Activated CD4-positive, CD25-positive, alpha-beta regulatory T cell treated with anti-CD3 and anti-CD28 coated beads, Interleukin-2, amount 50 U/mL, for 72 hours (primary cell): ENCODE measurements at regions not wholly inside any gene's neighbourhood (a gene's known extent, or its start where the extent isn't known, plus 50 kb on each side); places are given as distances from the start of the nearest gene placed in this dataset.

Experiments used
- DNase-seq: peaks from one replicate; pipeline ENCODE4 v3.0.0; 2021

DNA sequence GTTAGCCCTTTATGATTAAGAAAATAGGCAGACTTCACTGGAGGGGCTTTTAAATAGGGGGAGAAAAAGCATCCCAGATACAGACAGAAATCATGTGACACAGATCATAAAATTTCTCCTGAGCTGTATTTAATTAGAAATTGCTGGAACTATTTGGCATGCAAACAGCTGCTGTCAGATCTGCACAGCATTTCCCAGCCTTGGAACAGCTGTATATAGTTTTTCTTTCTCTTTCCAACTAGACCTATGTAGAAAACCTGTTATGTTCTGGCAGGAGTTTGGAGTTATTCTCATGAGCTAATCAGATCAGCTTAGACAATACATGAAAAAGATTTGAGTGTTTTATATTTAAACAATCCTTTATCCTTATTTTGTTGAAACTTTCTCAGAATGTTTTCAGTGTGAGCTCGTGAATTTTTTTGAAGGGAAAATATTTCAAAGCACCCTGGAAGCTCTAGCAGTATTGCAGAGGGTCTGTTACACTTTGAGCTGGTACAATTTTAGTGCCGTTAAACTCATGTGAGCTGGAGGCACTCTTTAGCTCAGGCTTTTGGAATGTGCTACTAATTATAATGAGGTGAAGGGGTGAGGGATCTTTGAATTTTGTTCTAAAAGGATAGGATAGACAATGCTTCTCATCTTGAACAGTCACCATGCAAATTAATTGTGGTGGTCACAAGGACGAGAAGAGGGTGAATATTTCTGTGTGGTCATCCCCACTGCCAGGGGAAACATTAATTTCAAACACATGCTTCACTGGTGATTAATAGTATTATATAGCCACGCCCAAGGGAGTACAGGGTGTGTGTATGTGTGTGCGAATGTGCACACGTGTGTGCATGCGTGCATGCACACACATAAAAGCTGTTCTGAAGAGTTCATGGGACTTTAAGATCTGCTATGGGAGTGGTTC, 239.4 kb upstream of the FBXL7 start:
- no peak for DNase-seq

GRCh38 chr5:15256485-15256884, 243.5 kb upstream of the FBXL7 start:
- DNase-seq, result no peak

DNA sequence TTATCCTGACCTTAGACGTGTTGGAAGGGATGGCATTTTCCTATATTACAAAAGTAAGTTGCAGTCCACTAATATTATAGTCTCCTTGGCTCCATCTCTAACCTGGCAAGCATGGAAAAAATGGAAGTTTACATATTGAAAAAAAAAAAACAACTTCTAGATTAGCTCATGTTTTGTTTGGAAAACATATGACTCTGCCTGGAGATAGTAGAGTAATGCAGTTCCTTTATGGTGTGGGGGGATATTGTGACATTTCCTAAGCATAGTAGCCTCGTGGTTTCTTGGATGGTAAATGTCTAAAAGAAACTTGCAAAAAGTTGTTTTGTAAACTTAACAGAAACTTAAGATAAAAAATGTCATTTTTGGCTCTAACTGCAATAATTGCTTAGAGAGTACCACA, 244.4 kb upstream of the FBXL7 start:
- no peak for DNase-seq

DNA sequence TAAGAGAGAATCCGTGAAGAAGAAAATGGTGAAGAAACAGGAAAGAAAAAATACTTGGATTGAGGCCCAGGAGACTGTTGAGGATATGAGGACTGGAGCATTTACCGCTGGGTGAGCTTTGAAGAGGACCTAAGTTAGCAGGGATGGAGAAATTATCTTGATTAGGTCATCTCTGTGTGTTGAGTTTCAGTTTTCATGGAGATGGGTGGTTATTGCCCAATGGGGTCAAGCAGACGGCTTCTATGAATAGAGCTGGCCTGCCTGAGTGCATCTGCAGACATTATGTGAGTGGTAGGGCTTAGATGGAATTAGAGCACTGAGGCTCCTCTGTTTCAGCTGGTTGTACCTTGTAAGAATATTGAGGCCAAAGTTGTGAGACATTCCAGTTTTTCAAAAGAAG, 245.4 kb upstream of the FBXL7 start:
- DNase-seq, result no peak

DNA sequence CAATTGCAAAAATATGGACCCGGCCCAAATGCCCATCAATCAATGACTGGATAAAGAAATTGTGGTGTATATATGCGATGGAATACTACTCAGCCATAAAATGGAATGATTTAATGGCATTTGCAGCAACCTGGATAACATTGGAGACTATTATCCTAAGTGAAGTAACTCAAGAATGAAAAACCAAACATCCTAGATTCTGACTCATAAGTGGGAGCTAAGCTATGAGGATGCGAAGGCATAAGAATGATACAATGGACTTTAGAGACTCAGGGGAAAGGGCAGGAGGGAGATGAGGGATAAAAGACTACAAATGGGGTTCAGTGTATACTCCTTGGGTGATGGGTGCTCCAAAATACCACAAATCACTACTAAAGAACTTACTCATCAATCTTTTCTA, 247.6 kb upstream of the FBXL7 start:
- no peak for DNase-seq

DNA sequence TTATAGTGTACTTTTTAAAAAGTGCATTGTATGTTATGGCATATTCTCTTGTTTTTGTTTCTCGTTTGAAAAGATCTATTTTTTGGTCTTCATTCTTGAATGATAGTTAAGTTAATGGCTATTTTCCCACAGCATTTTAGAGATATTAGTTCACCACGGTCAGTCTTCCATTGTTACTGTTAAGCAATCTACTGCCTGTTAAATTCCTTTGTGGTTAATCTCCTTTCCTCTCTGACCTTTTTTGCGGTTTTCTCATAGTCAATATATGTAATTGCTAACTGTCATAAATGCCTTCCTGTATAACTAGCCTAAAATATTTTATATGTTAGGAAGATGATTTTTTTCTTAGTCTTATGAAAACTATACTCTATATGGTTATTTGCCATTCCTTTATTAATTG, 250.8 kb upstream of the FBXL7 start:
- no peak for DNase-seq

DNA sequence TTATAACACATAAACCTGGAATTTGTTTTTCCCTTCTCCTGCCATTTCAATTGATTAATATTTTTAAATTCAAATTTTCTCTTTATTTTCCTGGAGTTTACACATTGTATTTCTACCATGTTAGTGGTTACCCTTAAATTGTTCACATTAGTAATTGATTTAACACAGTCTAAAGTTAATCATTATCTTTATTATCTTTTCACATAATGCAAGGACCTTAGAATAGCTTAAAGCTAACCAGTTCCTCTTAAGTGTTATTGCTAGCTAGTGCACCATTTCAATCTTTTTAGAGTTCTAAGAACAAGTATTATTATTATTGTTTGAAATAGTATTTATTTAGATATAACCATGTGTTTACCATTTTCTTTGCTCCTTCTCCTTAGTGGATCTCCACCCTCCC, 251.2 kb upstream of the FBXL7 start:
- no peak for DNase-seq

- no peak for DNase-seq
Observed at GRCh38 chr5:15245913-15246312, 254.1 kb upstream of the FBXL7 start.

DNA sequence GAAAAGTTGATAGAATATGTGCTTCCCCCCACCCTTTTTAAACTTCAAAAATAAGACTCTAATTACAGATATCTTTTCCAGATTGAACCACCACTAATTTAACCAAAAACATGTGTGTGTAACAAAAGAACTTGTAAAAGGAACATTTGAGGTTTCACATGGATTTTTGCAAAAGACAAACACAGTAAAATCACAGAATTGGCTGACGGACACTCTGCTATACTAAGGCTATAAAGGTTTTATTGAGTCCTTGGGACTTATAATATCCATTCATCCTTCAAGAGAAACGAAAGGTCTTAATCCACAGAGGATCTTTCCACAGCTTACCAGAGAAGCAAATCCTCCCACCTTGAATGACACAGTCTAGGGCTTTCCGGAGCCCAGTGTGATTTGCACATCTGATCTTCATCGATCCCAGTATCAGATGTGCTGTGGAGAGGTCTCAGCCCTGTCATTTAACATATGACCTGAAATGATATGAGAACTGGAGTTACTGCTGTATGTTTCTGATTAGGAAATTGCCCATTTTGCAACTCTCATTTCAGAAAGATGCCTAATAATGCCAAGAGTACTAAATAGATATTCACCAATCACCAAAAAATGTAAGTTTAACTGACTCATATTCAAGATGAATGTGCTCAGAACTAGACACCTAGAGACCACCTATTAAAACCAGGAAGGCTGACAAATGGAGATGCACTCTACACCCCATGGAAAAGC, 256.5 kb upstream of the FBXL7 start:
- DNase-seq, result no peak

DNA sequence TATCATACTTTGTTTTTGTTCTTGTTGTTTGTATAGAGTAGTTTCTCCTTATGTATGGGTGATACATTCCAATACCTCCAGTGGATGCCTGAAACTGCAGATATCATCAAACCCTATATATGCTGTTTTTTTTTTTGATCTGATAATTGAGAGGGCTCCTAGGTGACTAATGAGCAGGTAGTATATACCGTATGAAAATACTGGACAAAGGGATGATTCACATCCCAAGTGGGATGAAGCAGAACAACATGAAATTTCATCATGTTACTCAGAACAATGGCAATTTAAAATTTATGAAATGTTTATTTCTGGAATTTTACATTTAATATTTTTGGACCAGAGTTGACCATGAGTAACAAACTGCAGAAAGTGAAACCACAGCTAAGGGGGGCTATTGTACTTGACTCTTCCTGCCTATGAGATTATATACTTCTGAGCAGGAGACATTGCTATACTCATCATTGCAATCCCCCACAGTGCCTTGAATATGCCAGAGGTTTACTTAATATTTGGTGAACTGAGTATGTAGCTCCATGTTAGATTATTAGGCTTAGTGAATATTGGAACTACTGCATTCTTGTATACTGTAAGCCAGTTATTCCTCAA, 258.7 kb upstream of the FBXL7 start:
- no peak for DNase-seq

DNA sequence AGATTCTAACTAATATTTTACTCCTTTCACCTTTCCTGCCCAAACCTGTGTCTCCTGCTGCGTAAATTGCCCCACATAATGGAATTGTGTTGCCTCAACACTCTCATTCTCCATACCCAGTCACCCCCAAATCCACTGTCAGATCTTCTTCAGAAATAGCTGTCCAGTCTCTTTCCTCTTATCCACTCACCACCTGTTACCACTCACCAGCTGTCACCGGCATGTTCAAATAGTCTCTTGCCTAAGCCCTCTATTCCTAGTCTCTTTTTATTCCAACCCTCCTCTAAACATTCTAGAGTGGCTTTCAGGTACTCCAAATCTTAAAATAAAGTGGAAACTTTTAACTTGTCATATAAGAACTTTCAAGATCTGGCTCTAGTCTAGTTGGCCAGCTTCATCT, 262.0 kb upstream of the FBXL7 start:
- DNase-seq, result no peak

- no peak for DNase-seq
Observed at GRCh38 chr5:15236911-15237508, 263.0 kb upstream of the FBXL7 start.

DNA sequence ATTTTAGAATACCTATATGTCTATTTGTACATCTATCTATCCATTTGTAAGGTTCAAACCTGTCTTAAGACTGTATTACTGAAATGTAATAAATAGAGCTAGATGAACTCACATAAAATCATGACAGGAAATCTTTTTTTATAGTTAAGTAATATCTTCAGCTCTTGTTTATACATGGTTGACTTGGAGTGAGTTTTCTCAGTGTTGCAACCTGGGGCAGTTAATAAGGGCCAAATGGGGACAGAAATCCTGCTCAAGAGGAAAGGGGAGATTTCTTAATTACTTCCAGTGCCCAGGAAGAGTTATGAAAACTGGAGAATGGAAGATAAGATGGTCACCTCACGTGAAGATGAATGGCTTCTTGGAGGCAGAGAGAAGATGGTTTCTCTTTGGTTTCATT, 265.1 kb upstream of the FBXL7 start:
- DNase-seq, result no peak

GRCh38 chr5:15234366-15234765, 265.6 kb upstream of the FBXL7 start:
- DNase-seq, result no peak

DNA sequence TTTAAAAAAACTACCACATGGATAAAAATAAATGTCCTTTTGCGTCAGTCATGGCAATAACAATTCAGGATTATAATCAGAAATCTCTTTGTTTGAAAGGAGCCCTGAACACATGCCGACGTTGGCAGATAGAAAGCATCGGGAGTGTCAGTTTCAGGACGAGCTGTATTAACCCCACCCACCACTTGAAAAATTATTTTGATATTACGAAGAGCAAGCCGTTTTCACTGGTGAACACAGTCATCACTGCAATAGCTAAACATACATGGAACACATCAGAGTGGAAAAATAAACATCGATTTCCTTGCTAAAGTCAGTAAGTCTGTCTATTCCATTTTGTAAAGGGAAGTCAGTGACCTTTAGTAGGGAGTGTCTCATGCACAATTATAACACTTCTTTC, 266.4 kb upstream of the FBXL7 start:
- DNase-seq, result no peak

GRCh38 chr5:15222156-15222555, 277.8 kb upstream of the FBXL7 start:
- no peak for DNase-seq

GRCh38 chr5:15220642-15221173, 279.3 kb upstream of the FBXL7 start:
- no peak for DNase-seq

- no peak for DNase-seq
Observed at GRCh38 chr5:15215056-15215455, 284.9 kb upstream of the FBXL7 start.

GRCh38 chr5:15214010-15214409, 286.0 kb upstream of the FBXL7 start:
- no peak for DNase-seq

- DNase-seq, result no peak
Observed at GRCh38 chr5:15209053-15209762, 290.8 kb upstream of the FBXL7 start.

- DNase-seq, result no peak
Observed at GRCh38 chr5:15206133-15206532, 293.8 kb upstream of the FBXL7 start.

GRCh38 chr5:15203376-15203775, 296.6 kb upstream of the FBXL7 start:
- DNase-seq, result no peak

- DNase-seq, result no peak
Observed at GRCh38 chr5:15191012-15191411, 309.0 kb upstream of the FBXL7 start.
